Keratinocyte (primary cell): ENCODE measurements at regions not wholly inside any gene's neighbourhood (a gene's known extent, or its start where the extent isn't known, plus 50 kb on each side); places are given as distances from the start of the nearest gene placed in this dataset.

Source experiments
- DNase-seq: peaks from one replicate; pipeline ENCODE4 v3.0.0-alpha.2; 2011; ENCODE audit warnings: low read depth, missing footprints, low spot score
- FAIRE-seq: peaks from 2 replicates; lab custom pipeline; 2011; peaks lifted over from hg19 to GRCh38; lab: Jason Lieb, UNC
- H2AFZ ChIP-seq: 2 replicates; pipeline ENCODE4 v1.6.0; 2012; ENCODE audit warnings: low read length, control low read depth, inconsistent platforms; ENCODE audit not compliant: control insufficient read depth
- H3K27ac ChIP-seq: 2 replicates; pipeline ENCODE4 v1.5.1; 2011; ENCODE audit warnings: low read length; ENCODE audit not compliant: control insufficient read depth, insufficient read depth
- H3K27me3 ChIP-seq: 3 replicates; pipeline ENCODE4 v1.6.0; 2011; ENCODE audit warnings: low read length; ENCODE audit not compliant: control insufficient read depth, insufficient read depth; ENCODE audit errors: extremely low read depth
- H3K36me3 ChIP-seq, 2 experiments: 2 replicates in 1 of 2; 3 replicates in 1 of 2; pipeline ENCODE4 v1.5.1; 2011; ENCODE audit warnings: low read length in 2 of 2, mild to moderate bottlenecking in 1 of 2; ENCODE audit not compliant: control insufficient read depth in 2 of 2, insufficient read depth in 2 of 2; ENCODE audit errors: extremely low read depth in 1 of 2
- H3K4me1 ChIP-seq: 3 replicates; pipeline ENCODE4 v1.5.1; 2011; ENCODE audit warnings: low read length; ENCODE audit not compliant: control insufficient read depth, insufficient read depth; ENCODE audit errors: extremely low read depth
- H3K4me2 ChIP-seq: 3 replicates; pipeline ENCODE4 v1.6.0; 2011; ENCODE audit warnings: low read depth, low read length; ENCODE audit not compliant: control insufficient read depth, insufficient read depth; ENCODE audit errors: extremely low read depth
- H3K4me3 ChIP-seq, 3 experiments: fragments of 200-600 bp in 1 of 3; sonication (generic) in 1 of 3; 2 replicates in 2 of 3; 3 replicates in 1 of 3; pipeline ENCODE4 v1.5.1; 2011 to 2016; ENCODE audit warnings: low read length in 3 of 3, mild to moderate bottlenecking in 3 of 3, control low read depth in 2 of 3, inconsistent platforms in 1 of 3, low read depth in 1 of 3, mixed read lengths in 1 of 3, mixed run types in 1 of 3, moderate library complexity in 1 of 3; ENCODE audit not compliant: control insufficient read depth in 2 of 3, insufficient read depth in 2 of 3; ENCODE audit errors: extremely low read depth in 1 of 3
- H3K79me2 ChIP-seq: 2 replicates; pipeline ENCODE4 v1.6.0; 2012; ENCODE audit warnings: low read length; ENCODE audit not compliant: control insufficient read depth, insufficient read depth
- H3K9ac ChIP-seq: 3 replicates; pipeline ENCODE4 v1.6.0; 2011; ENCODE audit warnings: low read length; ENCODE audit not compliant: control insufficient read depth, insufficient read depth; ENCODE audit errors: extremely low read depth
- H3K9me1 ChIP-seq: 3 replicates; pipeline ENCODE4 v1.6.0; 2011; ENCODE audit warnings: low read length; ENCODE audit not compliant: control insufficient read depth, insufficient read depth; ENCODE audit errors: extremely low read depth
- H3K9me3 ChIP-seq: 2 replicates; pipeline ENCODE4 v1.5.1; 2012; ENCODE audit warnings: low read depth, low read length; ENCODE audit not compliant: control insufficient read depth
- H4K20me1 ChIP-seq: 3 replicates; pipeline ENCODE4 v1.6.0; 2011; ENCODE audit warnings: low read length; ENCODE audit not compliant: control insufficient read depth, insufficient read depth; ENCODE audit errors: extremely low read depth
- EZH2 ChIP-seq: IDR thresholded peaks from one replicate; pipeline ENCODE4 v1.6.1; 2012; ENCODE audit warnings: inconsistent platforms, mild to moderate bottlenecking, low read length, moderate library complexity
- dilution Hi-C: fragments of 300-500 bp; cut with MboI; formaldehyde crosslinking; loops from one replicate; pipeline ENCODE4 v1.7.0; 2020; ENCODE audit warnings: low sequenced_read_pairs; ENCODE audit not compliant: extremely low pct_ligation_motif_present
- TF ChIP-seq, protein P1 (sequence below), 3 experiments: IDR thresholded peaks in 1 of 3; conservative IDR thresholded peaks in 1 of 3; optimal IDR thresholded peaks in 1 of 3; 2 replicates in 2 of 3; 3 replicates in 1 of 3; pipeline versions ENCODE3 to v1.5.1; 2011; ENCODE audit warnings: low read length in 3 of 3, mild to moderate bottlenecking in 3 of 3, moderate library complexity in 2 of 3, control low read depth in 1 of 3, inconsistent platforms in 1 of 3; ENCODE audit not compliant: insufficient read depth in 2 of 3; ENCODE audit errors: extremely low read depth in 1 of 3

DNA sequence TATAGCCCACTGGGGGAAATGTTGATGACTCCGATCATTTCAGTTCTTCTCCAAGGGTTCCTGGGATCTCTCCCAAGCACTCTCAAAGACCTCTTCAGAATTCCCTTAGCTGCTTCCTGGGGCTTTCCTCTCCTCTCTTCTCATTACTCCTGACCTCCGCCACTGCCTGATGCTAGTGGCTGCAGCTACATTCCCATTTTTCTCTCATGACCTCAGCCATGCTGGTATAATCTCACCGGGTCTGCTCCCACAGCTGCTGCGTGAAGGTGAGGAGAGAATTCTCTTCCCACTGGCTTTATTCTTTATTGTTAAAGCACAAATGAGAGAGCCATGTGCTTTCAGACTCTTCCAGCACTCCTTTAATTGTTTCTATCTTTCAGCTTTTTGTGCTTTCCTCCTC lies 312.0 kb upstream of the ETAA1 start:
- H3K9me1 ChIP-seq = no peaks in the 10 kb centered on the region
- H3K27ac ChIP-seq = no peak overlapping the region
- H3K9me3 ChIP-seq = no peaks in the 10 kb centered on the region
- FAIRE-seq (no peak), DNase-seq (no peak)
- no peak overlapping the region for H3K4me2 ChIP-seq
- TF ChIP-seq, protein P1, sequence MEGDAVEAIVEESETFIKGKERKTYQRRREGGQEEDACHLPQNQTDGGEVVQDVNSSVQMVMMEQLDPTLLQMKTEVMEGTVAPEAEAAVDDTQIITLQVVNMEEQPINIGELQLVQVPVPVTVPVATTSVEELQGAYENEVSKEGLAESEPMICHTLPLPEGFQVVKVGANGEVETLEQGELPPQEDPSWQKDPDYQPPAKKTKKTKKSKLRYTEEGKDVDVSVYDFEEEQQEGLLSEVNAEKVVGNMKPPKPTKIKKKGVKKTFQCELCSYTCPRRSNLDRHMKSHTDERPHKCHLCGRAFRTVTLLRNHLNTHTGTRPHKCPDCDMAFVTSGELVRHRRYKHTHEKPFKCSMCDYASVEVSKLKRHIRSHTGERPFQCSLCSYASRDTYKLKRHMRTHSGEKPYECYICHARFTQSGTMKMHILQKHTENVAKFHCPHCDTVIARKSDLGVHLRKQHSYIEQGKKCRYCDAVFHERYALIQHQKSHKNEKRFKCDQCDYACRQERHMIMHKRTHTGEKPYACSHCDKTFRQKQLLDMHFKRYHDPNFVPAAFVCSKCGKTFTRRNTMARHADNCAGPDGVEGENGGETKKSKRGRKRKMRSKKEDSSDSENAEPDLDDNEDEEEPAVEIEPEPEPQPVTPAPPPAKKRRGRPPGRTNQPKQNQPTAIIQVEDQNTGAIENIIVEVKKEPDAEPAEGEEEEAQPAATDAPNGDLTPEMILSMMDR (optimal IDR thresholded peaks at IDR 0.05 in 1 of 3, IDR thresholded peaks at IDR 0.05 in 1 of 3, conservative IDR thresholded peaks at IDR 0.05 in 1 of 3; ENCODE audit: extremely low read depth in 1 of 3, insufficient read depth in 2 of 3, low read length in 3 of 3) = no peak
- no peak for TF ChIP-seq EZH2
- H4K20me1 ChIP-seq = no peaks in the 10 kb centered on the region
- H3K9ac ChIP-seq = no peak overlapping the region
- no peaks in the 10 kb centered on the region for H3K4me1 ChIP-seq
- H2AFZ ChIP-seq = no peak overlapping the region
- no peaks in the 10 kb centered on the region for H3K36me3 ChIP-seq
- no peak overlapping the region for H3K4me3 ChIP-seq
- no peaks in the 10 kb centered on the region for H3K27me3 ChIP-seq
- dilution Hi-C loops = no loop called here
- H3K79me2 ChIP-seq = no peaks in the 10 kb centered on the region

DNA sequence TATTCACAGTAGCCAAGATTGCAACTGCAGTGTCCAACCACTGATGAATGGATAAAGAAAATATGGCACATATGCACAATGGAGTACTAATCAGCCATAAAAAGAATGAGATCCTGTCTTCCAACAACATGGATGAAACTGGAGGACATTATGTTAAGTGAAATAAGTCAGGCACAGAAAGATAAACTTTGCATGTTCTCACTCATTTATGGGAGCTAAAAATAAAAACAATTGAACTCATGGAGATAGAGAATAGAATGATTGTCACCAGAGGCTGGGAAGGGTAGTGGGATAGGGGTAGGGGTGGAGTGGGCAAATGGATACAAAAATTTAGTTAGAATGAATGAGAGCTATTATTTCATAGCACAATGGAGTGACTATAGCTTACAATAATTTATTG lies 305.5 kb upstream of the ETAA1 start:
- no peaks in the 10 kb centered on the region for H3K4me1 ChIP-seq
- no peaks in the 10 kb centered on the region for H3K9me1 ChIP-seq
- no peaks in the 10 kb centered on the region for H3K9me3 ChIP-seq
- dilution Hi-C loops = no loop called here
- H3K79me2 ChIP-seq = no peaks in the 10 kb centered on the region
- DNase-seq (no peak), FAIRE-seq (no peak)
- no peak overlapping the region for H2AFZ ChIP-seq
- no peaks in the 10 kb centered on the region for H4K20me1 ChIP-seq
- no peak overlapping the region for H3K9ac ChIP-seq
- no peak overlapping the region for H3K4me2 ChIP-seq
- no peak for TF ChIP-seq EZH2
- H3K27me3 ChIP-seq = no peaks in the 10 kb centered on the region
- no peaks in the 10 kb centered on the region for H3K36me3 ChIP-seq
- H3K4me3 ChIP-seq = no peak overlapping the region
- H3K27ac ChIP-seq = no peak overlapping the region

DNA sequence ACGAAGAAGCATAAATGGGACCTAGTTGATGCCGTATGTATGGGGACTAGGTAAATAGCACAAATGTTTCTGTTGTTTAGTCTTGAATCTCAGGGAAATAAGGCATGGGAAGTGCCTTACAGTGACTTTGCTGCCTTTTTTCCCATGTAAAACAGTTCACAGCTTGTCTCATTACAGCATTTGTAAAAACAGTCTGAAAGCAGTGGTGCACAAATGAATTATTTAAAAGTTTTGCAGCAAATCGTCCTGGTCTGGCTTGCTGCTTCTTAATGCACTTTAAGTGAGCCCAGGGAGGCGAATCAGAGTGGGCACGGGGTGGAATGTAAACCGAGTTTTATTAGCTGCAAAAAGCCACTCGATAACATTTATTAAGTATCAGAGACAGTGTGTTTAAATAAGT lies 302.0 kb upstream of the ETAA1 start:
- H4K20me1 ChIP-seq = no peaks in the 10 kb centered on the region
- no peaks in the 10 kb centered on the region for H3K4me1 ChIP-seq
- dilution Hi-C loops = no loop called here
- H3K9ac ChIP-seq = no peak overlapping the region
- no peaks in the 10 kb centered on the region for H3K27me3 ChIP-seq
- TF ChIP-seq, protein P1 (optimal IDR thresholded peaks at IDR 0.05 in 1 of 3, IDR thresholded peaks at IDR 0.05 in 1 of 3, conservative IDR thresholded peaks at IDR 0.05 in 1 of 3; ENCODE audit: extremely low read depth in 1 of 3, insufficient read depth in 2 of 3, low read length in 3 of 3) = no peak
- TF ChIP-seq EZH2 = no peak
- no peaks in the 10 kb centered on the region for H3K79me2 ChIP-seq
- no peak overlapping the region for H3K4me3 ChIP-seq
- H3K36me3 ChIP-seq = no peaks in the 10 kb centered on the region
- no peak overlapping the region for H2AFZ ChIP-seq
- DNase-seq = no peak
- no peak overlapping the region for H3K4me2 ChIP-seq
- no peaks in the 10 kb centered on the region for H3K9me1 ChIP-seq
- FAIRE-seq = no peak
- H3K27ac ChIP-seq = no peak overlapping the region
- H3K9me3 ChIP-seq = no peaks in the 10 kb centered on the region
